Epithelial cell of prostate (primary cell): ENCODE measurements at regions not wholly inside any gene's neighbourhood (a gene's known extent, or its start where the extent isn't known, plus 50 kb on each side); places are given as distances from the start of the nearest gene placed in this dataset.

ENCODE experiments used
- DNase-seq: peaks from one replicate; pipeline ENCODE4 v3.0.0-alpha.2; 2011; ENCODE audit warnings: low read depth, low spot score
- H3K27ac ChIP-seq: fragments of 450-650 bp; 2 replicates; pipeline ENCODE4 v1.5.1; 2017; ENCODE audit warnings: mild to moderate bottlenecking

DNA sequence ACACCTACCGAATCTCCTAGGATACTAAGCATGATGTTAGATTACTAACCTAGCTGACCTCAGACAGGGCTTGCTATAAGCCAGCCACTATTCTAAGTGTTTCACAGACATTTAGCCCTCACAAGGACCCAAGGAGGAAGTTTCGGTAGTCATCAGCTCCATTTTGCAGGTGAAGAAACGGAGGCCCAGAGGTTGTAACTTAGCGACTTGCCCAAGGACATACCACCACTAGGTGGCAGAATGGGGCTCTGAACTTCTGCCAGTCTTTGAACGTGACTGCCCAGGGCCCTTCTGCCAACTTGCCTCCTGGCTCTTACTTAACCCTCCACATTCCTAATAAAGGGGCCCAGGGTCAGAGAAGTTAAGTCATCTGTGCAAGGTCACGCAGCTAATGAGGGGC is 283.5 kb downstream of the C1orf94 start:
- no peak overlapping the region for H3K27ac ChIP-seq
- DNase-seq, result no peak

DNA sequence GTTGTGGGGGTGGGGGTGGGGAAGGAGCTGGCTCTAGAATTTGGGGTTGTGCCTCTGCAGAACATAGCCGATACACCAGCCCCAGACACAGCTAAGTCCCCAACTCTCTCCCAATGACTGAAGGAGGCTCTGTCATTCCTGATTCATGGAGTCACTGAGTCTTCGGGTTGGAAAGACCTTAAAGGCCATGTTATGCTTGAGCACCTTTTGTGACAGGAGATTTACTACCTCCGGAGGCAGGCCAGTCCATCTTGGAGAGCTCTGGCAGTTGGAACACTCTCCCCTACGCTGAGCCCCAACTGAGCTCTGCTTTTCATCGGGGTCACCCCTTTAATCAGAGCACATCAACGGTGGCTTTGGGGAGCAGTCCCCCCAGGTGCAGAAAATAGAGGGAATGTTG is 284.4 kb upstream of the GJB5 start:
- DNase-seq, result no peak

DNA sequence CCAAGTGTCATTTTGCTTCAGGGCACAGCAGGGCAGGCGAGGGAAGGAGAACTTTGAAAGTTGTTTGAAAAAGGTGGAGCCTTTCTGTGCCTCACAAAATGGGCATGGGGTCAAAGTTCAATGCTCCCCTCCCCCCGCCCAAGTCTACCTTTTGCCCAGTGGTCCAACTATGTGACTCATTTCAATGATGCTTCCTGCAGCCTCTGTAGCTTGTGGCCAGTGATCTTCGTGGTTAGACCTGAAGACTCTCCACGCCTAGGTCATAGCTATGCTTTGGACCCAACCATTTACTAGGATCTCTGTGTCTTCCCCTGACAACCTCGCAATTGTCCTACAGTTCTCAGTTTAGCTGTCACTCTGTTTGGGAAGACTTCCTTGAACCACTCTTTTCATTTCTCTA is 280.3 kb upstream of the GJB5 start:
- no peak overlapping the region for H3K27ac ChIP-seq
- DNase-seq, result no peak

More for the DNA sequence above, 284.4 kb upstream of the GJB5 start:
- no peak overlapping the region for H3K27ac ChIP-seq

DNA sequence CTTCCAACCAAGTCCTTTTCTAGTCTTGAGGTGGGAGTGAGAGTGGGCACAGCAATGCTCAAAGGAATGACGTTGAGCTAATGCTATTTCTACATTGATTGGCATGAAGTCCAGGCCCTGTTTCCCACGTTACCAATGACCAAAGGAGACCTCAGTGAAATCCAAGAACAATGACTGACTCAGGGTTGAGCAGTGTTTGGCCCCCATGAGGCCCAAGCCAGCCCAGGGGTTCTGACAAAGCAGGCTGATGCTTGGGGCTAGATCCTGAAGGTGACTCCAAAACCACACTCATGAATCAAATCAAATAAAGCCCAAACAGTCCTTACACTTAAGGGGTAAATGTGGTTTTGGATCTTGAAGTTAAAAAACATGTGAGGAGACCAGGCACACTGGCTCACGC is 278.5 kb upstream of the GJB5 start:
- DNase-seq, result no peak

DNA sequence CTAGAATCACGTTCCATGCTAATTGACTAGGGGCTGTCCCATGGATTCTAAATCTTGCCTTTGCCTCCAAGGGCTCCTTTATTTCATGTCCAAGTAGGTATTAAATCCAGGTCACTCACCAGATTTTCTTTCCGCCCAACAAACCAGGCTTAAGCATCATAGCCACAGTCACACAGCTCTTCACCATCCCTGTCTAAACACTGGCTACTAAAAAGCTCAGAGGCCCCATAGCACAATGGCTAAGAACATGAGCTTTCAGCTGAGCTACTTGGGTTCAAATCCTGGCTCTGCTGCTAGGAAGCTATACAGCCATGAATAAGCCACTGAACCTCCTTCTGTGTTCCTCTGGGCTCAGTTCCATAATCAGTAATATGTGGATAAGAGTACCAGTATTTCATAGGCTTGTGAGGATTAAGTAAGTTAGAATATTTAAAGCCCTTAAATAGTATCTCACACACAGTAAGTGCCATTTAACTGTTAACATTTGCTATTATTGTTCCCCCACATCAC is 277.2 kb upstream of the GJB5 start:
- DNase-seq, result no peak
- no peak overlapping the region for H3K27ac ChIP-seq

More for the DNA sequence above, 278.5 kb upstream of the GJB5 start:
- no peak overlapping the region for H3K27ac ChIP-seq

DNA sequence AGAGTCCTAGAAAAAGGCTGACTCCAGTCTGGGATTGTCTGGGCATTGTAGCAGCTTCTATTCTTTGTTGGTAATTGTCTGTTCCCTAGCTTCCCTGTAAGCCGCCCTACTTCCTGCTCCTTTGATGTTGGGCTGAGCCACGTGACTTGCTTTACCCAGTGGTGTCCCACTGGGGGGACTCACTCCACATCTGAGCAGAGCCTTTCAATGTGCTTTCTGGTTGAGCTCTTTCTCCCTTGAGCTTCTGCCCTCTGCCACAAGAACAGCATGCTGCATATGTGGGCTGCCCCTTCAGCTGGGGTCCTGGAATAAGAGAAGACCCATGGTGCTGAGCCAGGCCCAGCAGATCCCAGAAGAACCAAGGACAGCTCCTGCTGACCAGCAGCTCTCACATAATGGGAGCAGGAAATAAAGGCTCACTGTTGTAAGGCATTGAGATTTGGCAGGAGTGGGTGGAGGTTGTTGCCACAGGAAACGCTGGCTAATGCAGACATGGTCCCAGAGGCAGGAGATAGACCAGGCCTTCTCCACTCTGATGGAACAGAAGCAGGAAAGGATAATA is 276.3 kb upstream of the GJB5 start:
- DNase-seq, result no peak

DNA sequence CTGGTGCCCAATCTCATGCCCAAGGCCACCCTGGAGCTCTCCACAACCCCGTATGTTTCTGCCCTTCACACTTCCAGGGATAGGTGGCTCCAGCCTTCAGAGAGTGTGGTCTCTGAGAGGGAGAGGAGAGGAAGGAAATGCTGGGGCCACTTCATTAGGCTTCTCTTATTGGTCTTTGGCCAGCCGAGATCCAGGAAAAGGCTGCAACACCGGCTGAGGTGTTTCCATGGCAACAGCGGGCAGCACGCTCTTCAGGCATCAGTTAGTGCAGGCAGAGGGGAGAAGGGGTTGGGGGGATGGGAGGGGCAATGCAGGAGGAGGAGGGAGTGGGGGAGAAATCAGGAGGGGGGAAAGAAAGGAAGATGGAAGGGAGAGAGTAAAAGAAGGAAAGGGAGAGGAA is 275.1 kb upstream of the GJB5 start:
- no peak for DNase-seq
- H3K27ac ChIP-seq, result no peak overlapping the region

More for the DNA sequence above, 276.3 kb upstream of the GJB5 start:
- no peak overlapping the region for H3K27ac ChIP-seq

DNA sequence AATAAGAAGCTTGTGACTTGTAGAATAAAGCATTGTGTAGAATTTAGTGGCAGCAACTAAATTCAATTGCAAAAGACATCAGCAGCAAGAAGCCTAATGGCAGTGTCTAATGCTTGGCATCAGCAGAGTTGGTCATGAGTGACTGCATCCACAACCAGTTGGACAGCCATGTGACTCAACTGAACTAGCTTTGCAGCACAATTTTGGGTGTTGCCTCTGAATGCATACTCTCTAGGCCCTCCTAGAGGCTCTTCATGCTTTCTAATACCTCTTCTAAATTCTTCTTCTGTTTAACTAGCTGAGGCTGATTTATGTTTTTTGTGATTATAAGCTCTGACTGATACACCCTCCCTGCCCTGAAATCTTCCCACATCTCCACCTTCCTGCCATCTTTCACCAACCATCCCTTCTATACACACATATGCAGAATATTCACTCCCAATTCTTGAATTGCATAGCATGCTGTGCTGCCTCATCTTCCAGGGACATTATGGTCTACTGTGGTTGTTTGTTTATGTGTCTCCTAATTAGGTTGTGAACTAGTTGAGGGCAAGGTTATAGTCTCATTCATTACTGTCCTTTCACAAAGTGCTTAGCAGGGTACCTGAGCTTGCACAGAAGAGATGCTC is 266.7 kb upstream of the GJB5 start:
- no peak for DNase-seq
- H3K27ac ChIP-seq, result no peak overlapping the region

DNA sequence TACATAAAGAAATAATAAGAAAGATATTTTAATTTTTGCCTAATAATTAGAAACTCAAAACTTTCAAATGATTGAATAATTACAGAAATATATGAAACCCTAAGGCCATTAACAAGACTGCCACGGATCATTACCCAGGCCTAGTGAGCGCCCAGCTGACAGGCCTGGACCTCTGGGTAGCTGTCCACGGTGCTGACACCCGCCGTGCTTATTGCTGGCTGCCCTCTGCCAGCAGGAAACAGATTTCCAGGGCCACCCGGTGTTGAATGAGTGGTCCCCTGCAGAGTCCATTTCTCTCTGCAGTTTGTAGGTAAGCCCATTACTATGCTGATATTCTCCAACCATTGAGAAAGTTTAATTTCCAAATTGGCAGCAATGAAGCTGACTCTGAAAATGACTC is 254.4 kb upstream of the GJB5 start:
- no peak overlapping the region for H3K27ac ChIP-seq
- DNase-seq, result no peak

DNA sequence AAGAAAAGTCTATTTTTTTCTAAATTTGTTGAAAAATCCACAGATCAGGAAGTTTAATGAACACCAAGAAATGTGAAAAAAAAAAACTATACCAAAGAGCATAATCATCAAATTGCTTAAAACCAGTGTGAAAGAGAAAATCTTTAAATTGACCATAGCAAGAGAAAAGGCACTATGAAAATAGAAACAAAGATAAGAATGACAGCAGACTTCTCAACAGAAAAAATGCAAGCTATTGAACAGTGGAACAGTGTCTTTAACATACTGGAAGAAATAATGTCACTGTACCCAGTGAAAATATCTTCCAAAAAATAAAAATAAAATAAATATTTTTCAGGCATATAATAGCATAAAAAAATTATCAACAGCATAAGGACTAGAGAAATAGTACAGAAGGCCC is 243.0 kb upstream of the GJB5 start:
- no peak for DNase-seq
- H3K27ac ChIP-seq, result no peak overlapping the region

DNA sequence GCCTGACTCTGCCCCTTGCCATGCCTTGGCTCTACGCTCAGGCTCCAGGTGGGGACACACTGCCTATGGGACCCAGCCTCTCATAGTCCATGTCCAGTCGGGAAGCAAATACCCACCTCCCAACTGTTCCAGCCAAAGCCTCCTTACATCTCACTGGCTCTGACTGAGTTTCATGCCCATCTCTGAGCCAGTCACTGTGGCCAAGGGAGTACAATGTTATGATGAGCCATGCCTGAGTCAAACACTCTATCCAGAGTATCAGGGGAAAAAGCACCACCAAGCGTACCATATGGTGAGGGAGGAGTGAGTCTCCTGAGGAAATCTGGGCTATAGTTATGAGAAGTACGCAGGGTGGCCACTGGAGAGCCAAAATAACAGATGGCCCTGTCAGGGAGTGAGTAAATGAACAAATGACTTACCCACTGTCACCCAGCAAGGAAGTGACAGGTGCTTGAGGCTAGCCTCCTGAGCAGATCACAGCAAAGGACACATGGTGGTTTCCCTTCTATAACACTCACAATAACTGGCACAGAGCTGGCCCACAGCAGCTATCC is 236.6 kb upstream of the GJB5 start:
- H3K27ac ChIP-seq, result no peak overlapping the region
- no peak for DNase-seq

DNA sequence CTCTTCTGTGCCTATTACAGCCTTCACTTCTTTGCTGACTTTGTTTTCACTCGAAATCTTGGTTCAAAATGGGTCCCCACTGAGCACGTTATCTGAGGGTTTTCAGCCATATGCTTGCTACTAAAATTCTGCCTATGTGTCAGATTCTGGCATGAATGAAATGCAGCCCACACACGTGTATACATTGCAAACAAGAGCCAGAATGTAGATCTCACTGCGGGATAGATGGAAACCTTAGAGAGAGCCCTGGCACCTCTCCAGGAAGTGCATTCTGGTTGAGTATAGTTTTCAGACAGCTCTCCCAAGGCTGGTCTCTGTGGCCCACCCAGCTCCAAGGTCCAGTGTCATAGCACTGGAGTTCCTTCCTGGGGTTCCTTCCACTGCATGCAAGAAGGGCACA is 234.7 kb upstream of the GJB5 start:
- H3K27ac ChIP-seq, result no peak overlapping the region
- DNase-seq, result no peak

DNA sequence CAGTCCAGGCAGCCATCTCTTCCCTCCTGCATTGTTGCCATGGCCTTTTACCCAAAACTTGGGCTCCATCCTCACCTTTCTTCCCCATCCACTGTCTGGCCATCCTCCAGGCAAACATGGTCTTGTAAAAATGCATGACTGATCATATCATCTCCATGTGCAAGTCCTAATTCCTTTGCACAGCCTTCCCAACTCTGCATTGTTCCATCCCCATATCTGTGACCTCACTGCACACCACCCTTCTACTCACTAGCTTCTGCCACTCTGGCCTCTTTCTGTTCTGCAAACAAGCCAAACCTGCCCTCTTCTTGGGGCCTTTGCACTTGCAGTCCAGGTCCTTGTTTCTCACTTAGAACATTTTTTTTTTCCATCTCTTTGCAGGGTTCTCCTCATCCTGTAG is 230.1 kb upstream of the GJB5 start:
- DNase-seq, result no peak
- no peak overlapping the region for H3K27ac ChIP-seq

DNA sequence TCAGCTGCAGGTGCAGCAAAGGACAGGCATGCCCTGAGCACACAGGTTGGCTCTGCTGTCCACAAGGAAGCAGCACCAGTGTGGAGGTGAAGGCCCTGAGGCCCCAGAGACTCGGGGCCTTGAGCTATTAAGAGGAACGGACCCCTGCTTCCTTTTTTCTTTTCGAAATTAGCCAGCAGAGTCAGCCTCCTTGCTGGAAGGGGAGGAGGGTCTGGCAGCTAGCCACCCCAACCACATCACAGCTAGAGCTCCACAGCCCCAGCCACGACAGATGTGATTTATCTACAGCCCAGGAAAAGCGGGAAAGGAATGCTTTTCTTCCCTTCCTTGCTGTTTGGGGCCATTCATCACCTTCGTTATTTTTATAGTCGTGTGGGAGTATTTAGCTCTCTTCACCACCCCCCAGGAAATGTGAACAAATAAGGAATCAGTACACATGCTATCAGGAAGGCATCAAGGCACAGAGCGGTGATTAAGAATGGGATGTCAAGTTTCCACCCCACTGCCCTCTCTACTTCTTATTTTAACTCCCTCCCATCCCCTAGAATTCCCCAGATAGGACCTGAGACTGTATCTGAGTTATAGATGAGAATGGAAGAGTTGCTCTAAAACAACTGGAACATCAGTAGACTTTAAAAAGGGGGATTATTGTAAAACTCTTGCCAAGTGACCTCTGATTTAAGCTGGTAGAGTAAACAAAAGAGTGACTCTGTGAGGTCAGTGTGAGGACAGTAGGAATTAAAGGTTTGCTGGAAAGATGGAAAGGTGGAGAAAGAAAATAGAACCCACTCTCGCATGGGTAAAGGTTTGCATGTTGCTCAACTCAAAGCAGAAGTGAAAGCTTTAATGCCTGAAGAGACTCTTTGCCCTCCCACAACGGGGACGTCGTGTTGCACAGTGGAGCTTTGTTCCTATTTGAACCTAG is 224.7 kb upstream of the GJB5 start:
- DNase-seq, result no peak
- no peak overlapping the region for H3K27ac ChIP-seq

DNA sequence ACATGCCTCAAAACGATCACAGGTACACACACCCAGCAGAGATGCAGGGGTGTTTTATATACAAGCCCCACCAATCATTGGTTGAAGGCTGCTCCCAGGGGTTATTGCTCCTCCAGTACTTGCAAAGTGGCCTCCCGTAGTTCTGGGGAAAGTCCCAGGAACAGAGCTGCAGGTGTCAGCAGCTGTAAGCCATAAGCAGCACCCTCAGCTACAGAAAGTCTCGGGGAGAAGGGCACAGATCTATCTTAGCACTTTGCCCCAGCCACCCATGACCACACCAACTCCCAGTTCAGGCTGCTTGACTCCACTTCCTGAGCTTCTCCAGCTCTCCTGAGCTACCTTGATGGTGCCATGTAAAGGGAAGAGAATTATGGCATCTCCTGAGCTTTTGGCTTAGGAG is 222.7 kb upstream of the GJB5 start:
- no peak for DNase-seq
- H3K27ac ChIP-seq, result no peak overlapping the region

DNA sequence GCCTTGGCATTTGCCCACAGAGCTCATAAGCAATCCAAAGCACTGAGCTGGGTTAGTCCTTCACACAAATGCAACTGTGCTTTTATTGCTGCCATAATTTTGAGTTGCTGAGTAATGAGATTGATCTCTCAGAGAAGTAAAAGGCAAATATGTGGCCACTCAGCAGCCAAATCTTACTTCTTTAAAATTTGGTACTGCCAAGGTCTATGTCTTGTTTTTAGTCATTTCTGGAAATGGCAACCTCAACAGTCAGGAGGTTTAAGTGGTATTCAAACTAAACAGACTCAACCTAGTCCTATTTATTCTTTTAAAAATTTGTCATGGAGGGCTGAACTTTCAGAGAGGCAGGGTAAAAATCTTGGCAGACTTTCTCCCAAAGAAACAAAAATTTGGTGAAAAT is 216.4 kb upstream of the GJB5 start:
- no peak for DNase-seq
- H3K27ac ChIP-seq, result no peak overlapping the region

DNA sequence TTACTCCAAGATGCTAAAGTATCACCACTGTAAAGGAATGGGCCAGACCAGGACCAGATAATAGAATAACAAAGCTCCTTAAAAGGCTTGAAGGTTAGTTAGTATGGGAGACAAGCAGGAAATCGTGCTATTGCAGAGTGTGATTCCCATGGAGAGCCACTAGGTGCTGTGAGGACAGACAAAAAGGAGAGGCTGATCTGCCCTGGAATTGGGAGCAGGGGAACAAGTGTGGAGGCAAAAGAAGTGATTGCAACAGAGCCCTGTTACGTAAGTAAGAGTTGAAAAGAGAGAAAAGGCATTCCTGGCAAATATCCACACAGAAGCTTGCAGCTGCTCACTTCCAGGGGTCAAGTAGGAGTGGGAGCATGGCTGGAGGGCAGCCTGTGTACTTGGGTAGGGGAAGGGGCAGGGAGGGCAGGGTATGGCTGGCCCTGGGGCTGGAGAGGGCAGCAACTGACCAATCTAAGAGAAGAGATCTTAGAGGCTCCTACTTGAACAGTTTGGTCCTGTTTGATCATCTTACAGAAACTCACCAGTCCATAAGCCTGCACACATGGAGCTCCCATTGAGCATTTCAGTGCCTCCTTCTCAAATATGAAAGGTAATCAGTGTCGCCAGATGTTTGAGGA is 207.7 kb upstream of the GJB5 start:
- H3K27ac ChIP-seq, result no peak overlapping the region
- DNase-seq, result no peak

DNA sequence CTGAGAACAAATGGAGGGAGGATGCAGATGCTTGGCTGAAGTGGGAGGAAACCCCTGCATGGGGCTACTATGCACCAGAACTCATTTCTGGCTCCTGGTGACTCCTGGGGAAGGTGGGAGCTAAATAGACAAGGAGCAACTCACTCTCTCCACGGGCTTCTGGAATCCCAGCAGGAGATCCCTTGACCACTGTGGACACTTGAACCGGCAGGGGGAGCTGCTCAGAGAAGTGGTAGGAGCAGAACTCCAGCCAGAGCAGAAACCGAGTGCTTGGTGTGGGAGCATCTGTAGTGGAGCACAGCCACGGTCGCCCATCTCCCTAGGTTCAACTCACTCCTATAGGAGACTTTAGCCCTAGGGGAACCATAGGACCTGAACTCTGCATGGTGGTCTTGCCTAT is 205.6 kb upstream of the GJB5 start:
- H3K27ac ChIP-seq, result no peak overlapping the region
- DNase-seq, result no peak

DNA sequence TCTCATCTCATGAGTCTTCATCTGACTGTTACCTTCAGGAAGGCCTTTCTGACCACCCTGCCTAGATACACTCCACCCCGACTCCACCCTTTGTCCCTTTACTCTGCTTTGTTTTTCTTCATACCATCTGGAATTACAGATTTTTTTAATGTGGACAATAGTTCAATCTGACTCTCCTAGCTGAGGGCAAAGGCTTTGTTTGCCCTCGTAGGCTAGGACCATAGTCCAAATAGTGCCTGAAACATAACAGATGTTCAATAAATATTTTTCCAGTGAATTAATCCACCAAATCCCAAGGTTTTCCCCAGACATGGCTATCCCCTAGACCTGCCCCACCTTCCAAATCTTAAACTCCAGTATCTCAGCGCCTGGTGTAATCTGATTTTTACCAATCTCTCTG is 176.5 kb upstream of the GJB5 start:
- no peak for DNase-seq
- no peak overlapping the region for H3K27ac ChIP-seq

DNA sequence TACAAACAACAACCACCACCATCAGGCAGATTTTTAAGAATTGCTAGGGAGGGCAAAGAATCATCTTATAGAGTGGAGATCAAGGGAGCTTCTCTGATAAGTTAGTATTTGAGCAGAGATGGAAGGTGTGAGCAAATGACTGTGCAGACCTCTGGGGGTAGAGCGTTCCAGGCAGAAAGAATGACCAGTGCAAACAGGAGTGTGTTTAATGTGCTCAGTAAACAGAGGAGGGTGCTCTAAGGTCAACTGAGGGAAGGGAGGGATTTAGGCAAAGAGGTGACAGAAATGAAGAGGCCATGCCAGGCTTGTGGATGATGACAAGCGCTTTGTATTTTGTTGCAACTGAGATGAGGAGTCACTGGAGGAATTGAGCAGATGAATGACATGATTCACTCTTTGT is 172.5 kb upstream of the GJB5 start:
- no peak for DNase-seq
- H3K27ac ChIP-seq, result no peak overlapping the region

DNA sequence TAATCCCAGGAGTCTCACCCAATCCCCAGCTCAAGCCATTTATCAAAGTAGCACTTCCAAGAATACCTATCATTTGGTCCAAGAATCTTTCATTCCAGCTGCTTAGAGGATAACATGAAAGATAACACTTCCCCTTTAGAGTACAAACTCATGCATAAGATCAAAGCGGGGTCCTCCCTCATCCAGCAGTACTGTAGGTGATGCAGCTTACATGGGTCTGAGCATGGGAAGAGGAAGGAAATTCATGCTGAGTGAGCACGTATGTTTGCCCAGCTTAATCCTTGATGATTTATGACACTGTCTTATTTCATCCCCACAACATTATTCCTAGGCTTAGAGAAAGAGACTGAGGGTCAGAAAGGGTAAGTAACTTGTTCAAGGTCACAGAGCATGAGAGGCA is 167.1 kb upstream of the GJB5 start:
- no peak overlapping the region for H3K27ac ChIP-seq
- DNase-seq, result no peak
